Suprapubic skin (tissue), 4 donors: ENCODE measurements at regions not wholly inside any gene's neighbourhood (a gene's known extent, or its start where the extent isn't known, plus 50 kb on each side); places are given as distances from the start of the nearest gene placed in this dataset.

Source experiments
- DNase-seq, 2 donors: peaks; one replicate each; pipeline ENCODE4 v3.0.0-alpha.2; 2019; ENCODE audit warnings: low spot score in 2 of 2
- H3K27ac ChIP-seq: fragments of 200-600 bp; sonication (generic); one replicate; pipeline ENCODE4 v1.5.1; 2019
- H3K27me3 ChIP-seq: fragments of 200-600 bp; sonication (generic); one replicate; pipeline ENCODE4 v1.5.1; 2019
- H3K36me3 ChIP-seq: fragments of 200-600 bp; sonication (generic); one replicate; pipeline ENCODE4 v1.5.1; 2019
- H3K4me1 ChIP-seq: fragments of 200-600 bp; sonication (generic); one replicate; pipeline ENCODE4 v1.5.1; 2019
- H3K4me3 ChIP-seq: fragments of 200-600 bp; sonication (generic); one replicate; pipeline ENCODE4 v1.5.1; 2019; ENCODE audit warnings: mild to moderate bottlenecking
- H3K9me3 ChIP-seq: fragments of 200-600 bp; sonication (generic); one replicate; pipeline ENCODE4 v1.5.1; 2019
- EP300 ChIP-seq: sonication (generic); formaldehyde crosslinking; IDR thresholded peaks from one replicate; pipeline ENCODE4 v1.6.1; 2017; ENCODE audit warnings: antibody characterized with exemption
- POLR2A ChIP-seq, 2 donors: fragments of 450-650 bp; IDR thresholded peaks; one replicate each; pipeline ENCODE4 v1.6.1; 2017; ENCODE audit warnings: antibody characterized with exemption in 2 of 2, mild to moderate bottlenecking in 2 of 2, moderate library complexity in 2 of 2
- POLR2AphosphoS5 ChIP-seq, 3 donors: sonication (generic); formaldehyde crosslinking; IDR thresholded peaks; one replicate each; pipeline ENCODE4 v1.6.1; 2017; ENCODE audit warnings: antibody characterized with exemption in 3 of 3
- WGBS: methylation state at CpG from one replicate; pipeline ENCODE4 v1.1.5; 2018; 5-methylcytosine and 5-hydroxymethylcytosine counted together
- TF ChIP-seq, protein P1 (sequence below), 2 donors: fragments of 200-600 bp in 1 of 2; fragments of 450-650 bp in 1 of 2; sonication (generic) in 1 of 2; IDR thresholded peaks; one replicate each; pipeline ENCODE4 v1.5.1; 2016 to 2019; ENCODE audit warnings: antibody characterized with exemption in 2 of 2, mild to moderate bottlenecking in 1 of 2, moderate library complexity in 1 of 2

GRCh38 chr9:117485176-117485575, 70.3 kb upstream of the ASTN2 start:
- no peaks in the 10 kb centered on the region for H3K27me3 ChIP-seq
- TF ChIP-seq POLR2A (IDR thresholded peaks at IDR 0.05) (no peak), EP300 (no peak), POLR2AphosphoS5 (IDR thresholded peaks at IDR 0.05) (no peak)
- TF ChIP-seq, protein P1, sequence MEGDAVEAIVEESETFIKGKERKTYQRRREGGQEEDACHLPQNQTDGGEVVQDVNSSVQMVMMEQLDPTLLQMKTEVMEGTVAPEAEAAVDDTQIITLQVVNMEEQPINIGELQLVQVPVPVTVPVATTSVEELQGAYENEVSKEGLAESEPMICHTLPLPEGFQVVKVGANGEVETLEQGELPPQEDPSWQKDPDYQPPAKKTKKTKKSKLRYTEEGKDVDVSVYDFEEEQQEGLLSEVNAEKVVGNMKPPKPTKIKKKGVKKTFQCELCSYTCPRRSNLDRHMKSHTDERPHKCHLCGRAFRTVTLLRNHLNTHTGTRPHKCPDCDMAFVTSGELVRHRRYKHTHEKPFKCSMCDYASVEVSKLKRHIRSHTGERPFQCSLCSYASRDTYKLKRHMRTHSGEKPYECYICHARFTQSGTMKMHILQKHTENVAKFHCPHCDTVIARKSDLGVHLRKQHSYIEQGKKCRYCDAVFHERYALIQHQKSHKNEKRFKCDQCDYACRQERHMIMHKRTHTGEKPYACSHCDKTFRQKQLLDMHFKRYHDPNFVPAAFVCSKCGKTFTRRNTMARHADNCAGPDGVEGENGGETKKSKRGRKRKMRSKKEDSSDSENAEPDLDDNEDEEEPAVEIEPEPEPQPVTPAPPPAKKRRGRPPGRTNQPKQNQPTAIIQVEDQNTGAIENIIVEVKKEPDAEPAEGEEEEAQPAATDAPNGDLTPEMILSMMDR (IDR thresholded peaks at IDR 0.05) = no peak
- WGBS = 7% methylated on average over 1 of the region's 1 CpG

GRCh38 chr9:117480729-117481128, 65.9 kb upstream of the ASTN2 start:
- TF ChIP-seq, protein P1 (IDR thresholded peaks at IDR 0.05) = no peak
- TF ChIP-seq POLR2A (IDR thresholded peaks at IDR 0.05) = no peak
- no peak for TF ChIP-seq POLR2AphosphoS5 (IDR thresholded peaks at IDR 0.05)
- no peak for TF ChIP-seq EP300
- no peak for DNase-seq
- WGBS = 92% methylated on average over 2 of the region's 2 CpGs

More at GRCh38 chr9:117485176-117485575, 70.3 kb upstream of the ASTN2 start:
- Histone ChIP-seq H3K27ac (no peak overlapping the region), H3K4me3 (no peak overlapping the region), H3K36me3 (no peaks in the 10 kb centered on the region), H3K4me1 (peaks cover 7% of the 10 kb centered on the region), H3K9me3 (no peaks in the 10 kb centered on the region)
- no peak for DNase-seq

DNA sequence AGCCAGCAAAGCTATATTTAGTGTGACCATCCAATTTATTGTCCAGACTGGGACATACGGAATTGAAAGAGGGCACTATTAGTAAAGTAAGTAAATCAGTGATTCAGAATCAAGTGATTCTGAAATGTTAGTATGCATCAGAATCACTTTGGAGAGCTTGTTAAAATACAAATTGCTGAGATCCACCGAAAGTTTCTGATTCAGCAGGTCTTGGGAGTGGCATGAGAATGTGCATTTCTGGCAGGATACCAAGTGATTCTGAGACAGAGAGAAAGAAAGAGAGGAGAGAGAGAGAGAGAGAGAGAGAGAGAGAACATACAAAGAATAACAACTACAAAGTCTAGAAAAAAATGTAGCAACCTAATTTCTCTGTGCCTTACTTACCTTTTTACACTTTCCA, 65.4 kb upstream of the ASTN2 start:
- no peak overlapping the region for H3K4me3 ChIP-seq
- H3K27ac ChIP-seq = no peak overlapping the region
- 56% methylated on average over 2 of the region's 2 CpGs for WGBS
- H3K27me3 ChIP-seq = no peaks in the 10 kb centered on the region
- TF ChIP-seq POLR2AphosphoS5 (IDR thresholded peaks at IDR 0.05) (no peak), EP300 (no peak), POLR2A (IDR thresholded peaks at IDR 0.05) (no peak)
- TF ChIP-seq, protein P1 (IDR thresholded peaks at IDR 0.05) = no peak
- H3K9me3 ChIP-seq = no peaks in the 10 kb centered on the region
- no peak for DNase-seq
- H3K4me1 ChIP-seq = no peaks in the 10 kb centered on the region
- H3K36me3 ChIP-seq = no peaks in the 10 kb centered on the region

More at GRCh38 chr9:117480729-117481128, 65.9 kb upstream of the ASTN2 start:
- no peaks in the 10 kb centered on the region for H3K27me3 ChIP-seq
- H3K4me3 ChIP-seq = no peak overlapping the region
- no peaks in the 10 kb centered on the region for H3K9me3 ChIP-seq
- H3K36me3 ChIP-seq = no peaks in the 10 kb centered on the region
- H3K27ac ChIP-seq = no peak overlapping the region
- H3K4me1 ChIP-seq = no peaks in the 10 kb centered on the region

DNA sequence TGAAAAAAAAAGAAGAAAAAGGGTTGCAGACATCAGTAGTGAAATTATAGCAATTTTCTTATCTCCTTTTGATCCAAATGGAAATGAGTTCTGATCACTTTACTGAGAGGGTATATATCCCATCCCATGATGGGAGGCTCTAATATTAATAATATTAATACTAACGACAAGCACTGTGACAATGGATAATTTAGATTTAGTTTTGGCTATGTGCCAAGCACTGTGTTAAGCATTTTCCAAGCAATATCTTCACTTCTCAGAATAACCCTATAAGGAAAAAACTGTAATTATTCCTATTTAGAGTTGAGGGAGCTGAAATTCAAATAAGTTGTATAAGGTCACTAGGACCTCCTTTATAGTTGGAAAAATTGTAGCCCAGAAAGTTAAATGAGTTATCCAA, 58.4 kb upstream of the ASTN2 start:
- H3K36me3 ChIP-seq = no peaks in the 10 kb centered on the region
- H3K4me1 ChIP-seq = no peaks in the 10 kb centered on the region
- H3K9me3 ChIP-seq = no peaks in the 10 kb centered on the region
- TF ChIP-seq, protein P1 (IDR thresholded peaks at IDR 0.05) = no peak
- TF ChIP-seq POLR2AphosphoS5 (IDR thresholded peaks at IDR 0.05) (no peak), POLR2A (IDR thresholded peaks at IDR 0.05) (no peak), EP300 (no peak)
- no peak overlapping the region for H3K4me3 ChIP-seq
- no peak for DNase-seq
- no peaks in the 10 kb centered on the region for H3K27me3 ChIP-seq
- WGBS = 49% methylated on average over 1 of the region's 1 CpG
- H3K27ac ChIP-seq = no peak overlapping the region

- H3K27me3 ChIP-seq = peaks cover 6% of the 10 kb centered on the region
- H3K4me3 ChIP-seq = no peak overlapping the region
- TF ChIP-seq, protein P1 (IDR thresholded peaks at IDR 0.05) = no peak
- WGBS = 10% methylated on average over 2 of the region's 2 CpGs
- DNase-seq = no peak
- no peak overlapping the region for H3K27ac ChIP-seq
- H3K9me3 ChIP-seq = no peaks in the 10 kb centered on the region
- H3K4me1 ChIP-seq = no peaks in the 10 kb centered on the region
- H3K36me3 ChIP-seq = no peaks in the 10 kb centered on the region
These were observed 56.0 kb upstream of the ASTN2 start for GRCh38 chr9:117470902-117471301.
